ENCODE measurements at regions not wholly inside any gene's neighbourhood (a gene's known extent, or its start where the extent isn't known, plus 50 kb on each side); places are given as distances from the start of the nearest gene placed in this dataset.

DNA sequence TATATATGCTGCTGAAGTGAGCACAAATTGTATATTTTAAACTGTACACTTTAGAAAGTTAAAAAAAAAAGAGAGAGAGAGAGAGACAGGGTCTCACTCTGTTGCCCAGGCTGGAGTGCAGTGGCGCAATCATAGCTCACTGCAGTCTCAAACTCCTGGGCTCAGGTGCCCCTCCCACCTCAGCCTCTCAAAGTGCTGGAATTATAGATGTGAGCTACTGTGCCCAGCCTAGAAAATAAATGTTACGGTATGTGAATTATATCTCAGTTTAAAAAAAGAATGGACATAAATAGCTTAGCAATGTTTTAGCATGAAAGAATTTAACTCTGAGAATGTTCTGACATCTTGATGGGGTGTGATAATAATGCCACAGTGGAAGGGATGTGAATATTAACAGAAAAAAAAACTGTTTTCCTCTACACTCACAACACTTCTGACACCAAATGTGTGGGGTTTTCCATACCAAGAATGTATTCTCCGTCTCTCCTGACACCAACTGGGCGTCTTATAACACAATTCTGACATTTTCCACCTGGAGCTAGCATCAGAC, 162.1 kb downstream of the PLCE1 start:
- TF ChIP-seq, protein P1, sequence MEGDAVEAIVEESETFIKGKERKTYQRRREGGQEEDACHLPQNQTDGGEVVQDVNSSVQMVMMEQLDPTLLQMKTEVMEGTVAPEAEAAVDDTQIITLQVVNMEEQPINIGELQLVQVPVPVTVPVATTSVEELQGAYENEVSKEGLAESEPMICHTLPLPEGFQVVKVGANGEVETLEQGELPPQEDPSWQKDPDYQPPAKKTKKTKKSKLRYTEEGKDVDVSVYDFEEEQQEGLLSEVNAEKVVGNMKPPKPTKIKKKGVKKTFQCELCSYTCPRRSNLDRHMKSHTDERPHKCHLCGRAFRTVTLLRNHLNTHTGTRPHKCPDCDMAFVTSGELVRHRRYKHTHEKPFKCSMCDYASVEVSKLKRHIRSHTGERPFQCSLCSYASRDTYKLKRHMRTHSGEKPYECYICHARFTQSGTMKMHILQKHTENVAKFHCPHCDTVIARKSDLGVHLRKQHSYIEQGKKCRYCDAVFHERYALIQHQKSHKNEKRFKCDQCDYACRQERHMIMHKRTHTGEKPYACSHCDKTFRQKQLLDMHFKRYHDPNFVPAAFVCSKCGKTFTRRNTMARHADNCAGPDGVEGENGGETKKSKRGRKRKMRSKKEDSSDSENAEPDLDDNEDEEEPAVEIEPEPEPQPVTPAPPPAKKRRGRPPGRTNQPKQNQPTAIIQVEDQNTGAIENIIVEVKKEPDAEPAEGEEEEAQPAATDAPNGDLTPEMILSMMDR (IDR thresholded peaks at IDR 0.05 in 2 of 3, conservative IDR thresholded peaks at IDR 0.05 in 1 of 3; ENCODE audit: borderline replicate concordance in 1 of 3, insufficient read depth in 1 of 3, low read depth in 2 of 3, low read length in 2 of 3), result no peak
- no peak for TF ChIP-seq CEBPB (IDR thresholded peaks at IDR 0.05; ENCODE audit: low read depth)
- TF ChIP-seq, protein P2, sequence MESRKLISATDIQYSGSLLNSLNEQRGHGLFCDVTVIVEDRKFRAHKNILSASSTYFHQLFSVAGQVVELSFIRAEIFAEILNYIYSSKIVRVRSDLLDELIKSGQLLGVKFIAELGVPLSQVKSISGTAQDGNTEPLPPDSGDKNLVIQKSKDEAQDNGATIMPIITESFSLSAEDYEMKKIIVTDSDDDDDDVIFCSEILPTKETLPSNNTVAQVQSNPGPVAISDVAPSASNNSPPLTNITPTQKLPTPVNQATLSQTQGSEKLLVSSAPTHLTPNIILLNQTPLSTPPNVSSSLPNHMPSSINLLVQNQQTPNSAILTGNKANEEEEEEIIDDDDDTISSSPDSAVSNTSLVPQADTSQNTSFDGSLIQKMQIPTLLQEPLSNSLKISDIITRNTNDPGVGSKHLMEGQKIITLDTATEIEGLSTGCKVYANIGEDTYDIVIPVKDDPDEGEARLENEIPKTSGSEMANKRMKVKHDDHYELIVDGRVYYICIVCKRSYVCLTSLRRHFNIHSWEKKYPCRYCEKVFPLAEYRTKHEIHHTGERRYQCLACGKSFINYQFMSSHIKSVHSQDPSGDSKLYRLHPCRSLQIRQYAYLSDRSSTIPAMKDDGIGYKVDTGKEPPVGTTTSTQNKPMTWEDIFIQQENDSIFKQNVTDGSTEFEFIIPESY (IDR thresholded peaks at IDR 0.05; ENCODE audit: extremely low read depth, insufficient replicate concordance, low read length), result no peak
- TF ChIP-seq ELF1 (IDR thresholded peaks at IDR 0.05; ENCODE audit: borderline replicate concordance, low read depth), result no peak
